Keratinocyte (primary cell): ENCODE measurements at regions not wholly inside any gene's neighbourhood (a gene's known extent, or its start where the extent isn't known, plus 50 kb on each side); places are given as distances from the start of the nearest gene placed in this dataset.

ENCODE experiments used
- DNase-seq: peaks from one replicate; pipeline ENCODE4 v3.0.0-alpha.2; 2011; ENCODE audit warnings: low read depth, missing footprints, low spot score
- FAIRE-seq: peaks from 2 replicates; lab custom pipeline; 2011; peaks lifted over from hg19 to GRCh38; lab: Jason Lieb, UNC
- H2AFZ ChIP-seq: 2 replicates; pipeline ENCODE4 v1.6.0; 2012; ENCODE audit warnings: low read length, control low read depth, inconsistent platforms; ENCODE audit not compliant: control insufficient read depth
- H3K27ac ChIP-seq: 2 replicates; pipeline ENCODE4 v1.5.1; 2011; ENCODE audit warnings: low read length; ENCODE audit not compliant: control insufficient read depth, insufficient read depth
- H3K27me3 ChIP-seq: 3 replicates; pipeline ENCODE4 v1.6.0; 2011; ENCODE audit warnings: low read length; ENCODE audit not compliant: control insufficient read depth, insufficient read depth; ENCODE audit errors: extremely low read depth
- H3K36me3 ChIP-seq, 2 experiments: 2 replicates in 1 of 2; 3 replicates in 1 of 2; pipeline ENCODE4 v1.5.1; 2011; ENCODE audit warnings: low read length in 2 of 2, mild to moderate bottlenecking in 1 of 2; ENCODE audit not compliant: control insufficient read depth in 2 of 2, insufficient read depth in 2 of 2; ENCODE audit errors: extremely low read depth in 1 of 2
- H3K4me1 ChIP-seq: 3 replicates; pipeline ENCODE4 v1.5.1; 2011; ENCODE audit warnings: low read length; ENCODE audit not compliant: control insufficient read depth, insufficient read depth; ENCODE audit errors: extremely low read depth
- H3K4me2 ChIP-seq: 3 replicates; pipeline ENCODE4 v1.6.0; 2011; ENCODE audit warnings: low read depth, low read length; ENCODE audit not compliant: control insufficient read depth, insufficient read depth; ENCODE audit errors: extremely low read depth
- H3K4me3 ChIP-seq, 3 experiments: fragments of 200-600 bp in 1 of 3; sonication (generic) in 1 of 3; 2 replicates in 2 of 3; 3 replicates in 1 of 3; pipeline ENCODE4 v1.5.1; 2011 to 2016; ENCODE audit warnings: low read length in 3 of 3, mild to moderate bottlenecking in 3 of 3, control low read depth in 2 of 3, inconsistent platforms in 1 of 3, low read depth in 1 of 3, mixed read lengths in 1 of 3, mixed run types in 1 of 3, moderate library complexity in 1 of 3; ENCODE audit not compliant: control insufficient read depth in 2 of 3, insufficient read depth in 2 of 3; ENCODE audit errors: extremely low read depth in 1 of 3
- H3K79me2 ChIP-seq: 2 replicates; pipeline ENCODE4 v1.6.0; 2012; ENCODE audit warnings: low read length; ENCODE audit not compliant: control insufficient read depth, insufficient read depth
- H3K9ac ChIP-seq: 3 replicates; pipeline ENCODE4 v1.6.0; 2011; ENCODE audit warnings: low read length; ENCODE audit not compliant: control insufficient read depth, insufficient read depth; ENCODE audit errors: extremely low read depth
- H3K9me1 ChIP-seq: 3 replicates; pipeline ENCODE4 v1.6.0; 2011; ENCODE audit warnings: low read length; ENCODE audit not compliant: control insufficient read depth, insufficient read depth; ENCODE audit errors: extremely low read depth
- H3K9me3 ChIP-seq: 2 replicates; pipeline ENCODE4 v1.5.1; 2012; ENCODE audit warnings: low read depth, low read length; ENCODE audit not compliant: control insufficient read depth
- H4K20me1 ChIP-seq: 3 replicates; pipeline ENCODE4 v1.6.0; 2011; ENCODE audit warnings: low read length; ENCODE audit not compliant: control insufficient read depth, insufficient read depth; ENCODE audit errors: extremely low read depth
- EZH2 ChIP-seq: IDR thresholded peaks from one replicate; pipeline ENCODE4 v1.6.1; 2012; ENCODE audit warnings: inconsistent platforms, mild to moderate bottlenecking, low read length, moderate library complexity
- dilution Hi-C: fragments of 300-500 bp; cut with MboI; formaldehyde crosslinking; loops from one replicate; pipeline ENCODE4 v1.7.0; 2020; ENCODE audit warnings: low sequenced_read_pairs; ENCODE audit not compliant: extremely low pct_ligation_motif_present
- TF ChIP-seq, protein P1 (sequence below), 3 experiments: IDR thresholded peaks in 1 of 3; conservative IDR thresholded peaks in 1 of 3; optimal IDR thresholded peaks in 1 of 3; 2 replicates in 2 of 3; 3 replicates in 1 of 3; pipeline versions ENCODE3 to v1.5.1; 2011; ENCODE audit warnings: low read length in 3 of 3, mild to moderate bottlenecking in 3 of 3, moderate library complexity in 2 of 3, control low read depth in 1 of 3, inconsistent platforms in 1 of 3; ENCODE audit not compliant: insufficient read depth in 2 of 3; ENCODE audit errors: extremely low read depth in 1 of 3

DNA sequence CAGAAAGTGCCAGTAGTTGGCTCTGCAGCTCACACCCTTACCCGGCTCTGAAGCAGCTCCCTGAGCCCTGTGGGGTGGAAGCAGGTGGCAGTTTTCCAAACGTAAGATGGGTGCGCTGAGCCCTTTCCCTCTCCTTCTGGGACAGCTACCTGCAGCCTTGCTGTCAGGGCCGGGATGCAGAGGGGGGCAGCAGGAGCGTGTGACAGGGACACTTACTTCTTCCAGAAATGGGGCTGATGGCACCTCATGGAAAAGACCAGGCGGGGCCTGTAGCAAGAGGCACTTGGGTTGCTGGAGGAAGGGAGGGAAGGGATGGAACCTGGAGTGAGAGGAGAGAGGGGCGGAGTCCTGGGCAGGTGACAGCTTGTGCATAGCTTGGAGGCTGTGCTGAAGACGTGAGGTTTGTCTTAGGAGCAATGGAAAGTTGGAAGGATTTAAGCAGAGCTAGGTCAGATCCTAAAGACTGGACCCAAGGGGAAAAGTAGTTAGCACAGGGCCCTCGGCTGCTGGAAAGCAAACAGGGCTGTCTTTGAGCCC is 216.8 kb upstream of the RPL38 start:
- DNase-seq: no peak
- dilution Hi-C loops: no loop called here

DNA sequence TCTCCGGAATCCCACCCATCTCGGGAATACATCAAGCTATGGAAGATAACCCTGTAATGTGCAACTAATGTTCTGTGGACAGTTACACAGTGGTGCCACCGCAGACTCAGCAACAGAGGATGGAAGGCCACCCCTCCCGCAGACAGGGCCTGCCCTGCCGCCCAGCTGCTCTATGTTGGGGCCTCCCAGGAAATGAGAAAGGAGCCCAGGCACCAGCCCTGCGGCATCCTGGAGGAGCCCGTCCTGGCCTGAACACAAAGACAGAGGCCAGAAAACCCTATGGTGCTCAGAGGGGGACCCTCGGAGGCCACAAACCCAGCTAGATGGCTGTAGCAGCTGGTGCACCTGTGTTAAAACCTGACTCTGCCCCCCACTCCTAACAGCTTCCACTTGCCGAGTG is 216.1 kb upstream of the RPL38 start:
- H3K9me3 ChIP-seq: no peaks in the 10 kb centered on the region
- H3K79me2 ChIP-seq: no peaks in the 10 kb centered on the region
- H4K20me1 ChIP-seq: no peaks in the 10 kb centered on the region
- no peak for FAIRE-seq
- H3K9ac ChIP-seq: no peak overlapping the region
- TF ChIP-seq EZH2: no peak
- TF ChIP-seq, protein P1, sequence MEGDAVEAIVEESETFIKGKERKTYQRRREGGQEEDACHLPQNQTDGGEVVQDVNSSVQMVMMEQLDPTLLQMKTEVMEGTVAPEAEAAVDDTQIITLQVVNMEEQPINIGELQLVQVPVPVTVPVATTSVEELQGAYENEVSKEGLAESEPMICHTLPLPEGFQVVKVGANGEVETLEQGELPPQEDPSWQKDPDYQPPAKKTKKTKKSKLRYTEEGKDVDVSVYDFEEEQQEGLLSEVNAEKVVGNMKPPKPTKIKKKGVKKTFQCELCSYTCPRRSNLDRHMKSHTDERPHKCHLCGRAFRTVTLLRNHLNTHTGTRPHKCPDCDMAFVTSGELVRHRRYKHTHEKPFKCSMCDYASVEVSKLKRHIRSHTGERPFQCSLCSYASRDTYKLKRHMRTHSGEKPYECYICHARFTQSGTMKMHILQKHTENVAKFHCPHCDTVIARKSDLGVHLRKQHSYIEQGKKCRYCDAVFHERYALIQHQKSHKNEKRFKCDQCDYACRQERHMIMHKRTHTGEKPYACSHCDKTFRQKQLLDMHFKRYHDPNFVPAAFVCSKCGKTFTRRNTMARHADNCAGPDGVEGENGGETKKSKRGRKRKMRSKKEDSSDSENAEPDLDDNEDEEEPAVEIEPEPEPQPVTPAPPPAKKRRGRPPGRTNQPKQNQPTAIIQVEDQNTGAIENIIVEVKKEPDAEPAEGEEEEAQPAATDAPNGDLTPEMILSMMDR (optimal IDR thresholded peaks at IDR 0.05 in 1 of 3, IDR thresholded peaks at IDR 0.05 in 1 of 3, conservative IDR thresholded peaks at IDR 0.05 in 1 of 3; ENCODE audit: extremely low read depth in 1 of 3, insufficient read depth in 2 of 3, low read length in 3 of 3): no peak
- no peaks in the 10 kb centered on the region for H3K36me3 ChIP-seq
- no peak overlapping the region for H3K4me3 ChIP-seq
- H2AFZ ChIP-seq: no peak overlapping the region
- no peaks in the 10 kb centered on the region for H3K4me1 ChIP-seq
- no peaks in the 10 kb centered on the region for H3K27me3 ChIP-seq
- dilution Hi-C loops: no loop called here
- H3K9me1 ChIP-seq: no peaks in the 10 kb centered on the region
- no peak overlapping the region for H3K27ac ChIP-seq
- no peak overlapping the region for H3K4me2 ChIP-seq
- DNase-seq: no peak

More for the DNA sequence above, 216.8 kb upstream of the RPL38 start:
- H3K9ac ChIP-seq: no peak overlapping the region
- H3K4me3 ChIP-seq: no peak overlapping the region
- no peaks in the 10 kb centered on the region for H3K27me3 ChIP-seq
- H3K27ac ChIP-seq: no peak overlapping the region
- H3K36me3 ChIP-seq: no peaks in the 10 kb centered on the region
- no peak for FAIRE-seq
- no peak overlapping the region for H2AFZ ChIP-seq
- TF ChIP-seq EZH2: no peak
- TF ChIP-seq, protein P1 (optimal IDR thresholded peaks at IDR 0.05 in 1 of 3, IDR thresholded peaks at IDR 0.05 in 1 of 3, conservative IDR thresholded peaks at IDR 0.05 in 1 of 3; ENCODE audit: extremely low read depth in 1 of 3, insufficient read depth in 2 of 3, low read length in 3 of 3): no peak
- H3K9me3 ChIP-seq: no peaks in the 10 kb centered on the region
- H3K4me2 ChIP-seq: no peak overlapping the region
- no peaks in the 10 kb centered on the region for H3K9me1 ChIP-seq
- H3K4me1 ChIP-seq: no peaks in the 10 kb centered on the region
- H4K20me1 ChIP-seq: no peaks in the 10 kb centered on the region
- no peaks in the 10 kb centered on the region for H3K79me2 ChIP-seq
